Adrenal gland (tissue), 5 donors: ENCODE measurements at regions not wholly inside any gene's neighbourhood (a gene's known extent, or its start where the extent isn't known, plus 50 kb on each side); places are given as distances from the start of the nearest gene placed in this dataset.

Experiments
- POLR2A ChIP-seq, 2 donors: fragments of 450-650 bp; IDR thresholded peaks; one replicate each; pipeline ENCODE4 v1.6.1; 2017; ENCODE audit warnings: antibody characterized with exemption in 2 of 2, mild to moderate bottlenecking in 2 of 2, moderate library complexity in 1 of 2
- TF ChIP-seq, protein P1 (sequence below), 6 experiments: fragments of 450-650 bp in 4 of 6; fragments of 200-600 bp in 2 of 6; sonication (generic) in 1 of 6; IDR thresholded peaks; 1 replicate in 5 of 6; 2 replicates in 1 of 6; pipeline versions ENCODE4 v1.5.1 to v1.8.0; 2016 to 2021; ENCODE audit warnings: antibody characterized with exemption in 6 of 6, mild to moderate bottlenecking in 2 of 6, moderate library complexity in 1 of 6
- donor health status: DM: no; HTN: no; CAD: no.

DNA sequence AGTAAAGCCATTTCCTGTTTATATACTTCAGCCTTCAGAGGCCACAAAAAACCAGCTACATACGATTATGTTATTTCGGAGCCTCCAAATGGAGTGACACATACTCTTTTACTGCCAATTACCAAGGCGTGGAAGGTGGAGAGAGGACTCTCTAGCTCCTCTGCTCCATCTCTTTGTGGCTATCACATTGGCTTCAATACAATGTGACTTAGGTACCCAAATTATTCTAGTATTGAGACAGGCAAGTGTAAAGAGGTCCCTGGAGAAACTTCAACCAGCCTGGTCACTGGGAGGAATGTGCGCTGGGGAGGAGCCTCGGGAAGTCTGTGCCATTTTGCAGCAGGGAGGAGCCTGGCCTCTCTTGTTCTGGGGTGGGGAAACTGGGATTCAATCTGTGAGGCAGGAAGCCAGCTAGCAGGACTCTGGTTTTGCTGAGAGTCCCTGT is 85.8 kb upstream of the TAS2R1 start:
- TF ChIP-seq, protein P1, sequence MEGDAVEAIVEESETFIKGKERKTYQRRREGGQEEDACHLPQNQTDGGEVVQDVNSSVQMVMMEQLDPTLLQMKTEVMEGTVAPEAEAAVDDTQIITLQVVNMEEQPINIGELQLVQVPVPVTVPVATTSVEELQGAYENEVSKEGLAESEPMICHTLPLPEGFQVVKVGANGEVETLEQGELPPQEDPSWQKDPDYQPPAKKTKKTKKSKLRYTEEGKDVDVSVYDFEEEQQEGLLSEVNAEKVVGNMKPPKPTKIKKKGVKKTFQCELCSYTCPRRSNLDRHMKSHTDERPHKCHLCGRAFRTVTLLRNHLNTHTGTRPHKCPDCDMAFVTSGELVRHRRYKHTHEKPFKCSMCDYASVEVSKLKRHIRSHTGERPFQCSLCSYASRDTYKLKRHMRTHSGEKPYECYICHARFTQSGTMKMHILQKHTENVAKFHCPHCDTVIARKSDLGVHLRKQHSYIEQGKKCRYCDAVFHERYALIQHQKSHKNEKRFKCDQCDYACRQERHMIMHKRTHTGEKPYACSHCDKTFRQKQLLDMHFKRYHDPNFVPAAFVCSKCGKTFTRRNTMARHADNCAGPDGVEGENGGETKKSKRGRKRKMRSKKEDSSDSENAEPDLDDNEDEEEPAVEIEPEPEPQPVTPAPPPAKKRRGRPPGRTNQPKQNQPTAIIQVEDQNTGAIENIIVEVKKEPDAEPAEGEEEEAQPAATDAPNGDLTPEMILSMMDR (IDR thresholded peaks at IDR 0.05), result no peak
- TF ChIP-seq POLR2A (IDR thresholded peaks at IDR 0.05), result no peak
